A673 (cell line): ENCODE measurements at regions not wholly inside any gene's neighbourhood (a gene's known extent, or its start where the extent isn't known, plus 50 kb on each side); places are given as distances from the start of the nearest gene placed in this dataset.

Experiments used
- BruUV-seq: library from RNA; stranded (reverse); fragments of 400-500 nt; replicated peaks from 2 replicates; lab custom pipeline; 2021; lab: Mats Ljungman, UMichigan
- CTCF ChIA-PET: fragments of 300-600 bp; sonication (Branson Sonifier 250); formaldehyde crosslinking; loops from one replicate; lab custom pipeline; 2022; ENCODE audit warnings: antibody characterized with exemption; lab: Charles Lee
- POLR2A ChIA-PET: fragments of 300-600 bp; sonication (Branson Sonifier 250); formaldehyde crosslinking; loops from one replicate; lab custom pipeline; 2022; ENCODE audit warnings: antibody characterized with exemption; ENCODE audit not compliant: low non-redundant PET; lab: Charles Lee
- DNase-seq: peaks from one replicate; pipeline ENCODE4 v3.0.0-alpha.2; 2015; ENCODE audit warnings: low spot score
- H3K27ac ChIP-seq: fragments of 200-600 bp; sonication (generic); 2 replicates; pipeline ENCODE4 v1.5.1; 2016; ENCODE audit warnings: mixed run types, low read depth, mild to moderate bottlenecking, mixed read lengths, antibody characterized with exemption, low read length; ENCODE audit not compliant: poor library complexity, severe bottlenecking
- H3K27me3 ChIP-seq: fragments of 200-600 bp; sonication (generic); replicated peaks from 2 replicates; pipeline ENCODE4 v1.6.1; 2017; ENCODE audit warnings: mixed run types, low read depth, mild to moderate bottlenecking, mixed read lengths, antibody characterized with exemption, low read length; ENCODE audit not compliant: insufficient read depth, poor library complexity
- H3K36me3 ChIP-seq: fragments of 200-600 bp; sonication (generic); 2 replicates; pipeline ENCODE4 v1.6.1; 2016; ENCODE audit warnings: mixed run types, mild to moderate bottlenecking, mixed read lengths, antibody characterized with exemption, low read length; ENCODE audit not compliant: insufficient read depth, poor library complexity, severe bottlenecking
- H3K4me1 ChIP-seq: fragments of 200-600 bp; sonication (generic); 2 replicates; pipeline ENCODE4 v1.6.1; 2017; ENCODE audit warnings: mixed run types, mild to moderate bottlenecking, mixed read lengths, antibody characterized with exemption, low read length; ENCODE audit not compliant: insufficient read depth, poor library complexity, severe bottlenecking
- H3K4me3 ChIP-seq: fragments of 200-600 bp; sonication (generic); 2 replicates; pipeline ENCODE4 v1.5.1; 2016; ENCODE audit warnings: low read depth, mixed run types, mild to moderate bottlenecking, mixed read lengths, low read length; ENCODE audit not compliant: poor library complexity, severe bottlenecking
- H3K9me3 ChIP-seq: fragments of 200-600 bp; sonication (generic); 2 replicates; pipeline ENCODE4 v1.6.1; 2016; ENCODE audit warnings: mixed run types, low read depth, mild to moderate bottlenecking, mixed read lengths, antibody characterized with exemption, low read length; ENCODE audit not compliant: poor library complexity, severe bottlenecking
- EZH2 ChIP-seq: fragments of 200-600 bp; sonication (generic); IDR thresholded peaks from 2 replicates; pipeline ENCODE4 v1.6.1; 2017; ENCODE audit warnings: borderline replicate concordance, low read depth, mild to moderate bottlenecking, mixed read lengths, antibody characterized with exemption, low read length; ENCODE audit not compliant: poor library complexity, severe bottlenecking
- intact Hi-C: fragments of 100-400 bp; cut with micrococcal nuclease; formaldehyde crosslinking; loops from one replicate; pipeline ENCODE4 v1.10.0; 2022; ENCODE audit not compliant: unreplicated experiment
- TF ChIP-seq, protein P1 (sequence below): fragments of 300-800, 200-600 bp; sonication (generic); conservative IDR thresholded peaks from 2 replicates; pipeline ENCODE4 v1.5.1; 2017; ENCODE audit warnings: low read depth, mild to moderate bottlenecking, antibody characterized with exemption, low read length, moderate library complexity, mixed read lengths

GRCh38 chr12:67039995-67040860 is 228.9 kb upstream of the CAND1 start:
- CTCF ChIA-PET = no interaction called here
- Histone ChIP-seq H3K27ac (no peak overlapping the region), H3K4me3 (no peak overlapping the region), H3K9me3 (no peaks in the 10 kb centered on the region), H3K4me1 (no peaks in the 10 kb centered on the region), H3K27me3 (no peaks in the 10 kb centered on the region), H3K36me3 (no peaks in the 10 kb centered on the region)
- no peak for DNase-seq
- BruUV-seq = no TSS peak
- TF ChIP-seq, protein P1, sequence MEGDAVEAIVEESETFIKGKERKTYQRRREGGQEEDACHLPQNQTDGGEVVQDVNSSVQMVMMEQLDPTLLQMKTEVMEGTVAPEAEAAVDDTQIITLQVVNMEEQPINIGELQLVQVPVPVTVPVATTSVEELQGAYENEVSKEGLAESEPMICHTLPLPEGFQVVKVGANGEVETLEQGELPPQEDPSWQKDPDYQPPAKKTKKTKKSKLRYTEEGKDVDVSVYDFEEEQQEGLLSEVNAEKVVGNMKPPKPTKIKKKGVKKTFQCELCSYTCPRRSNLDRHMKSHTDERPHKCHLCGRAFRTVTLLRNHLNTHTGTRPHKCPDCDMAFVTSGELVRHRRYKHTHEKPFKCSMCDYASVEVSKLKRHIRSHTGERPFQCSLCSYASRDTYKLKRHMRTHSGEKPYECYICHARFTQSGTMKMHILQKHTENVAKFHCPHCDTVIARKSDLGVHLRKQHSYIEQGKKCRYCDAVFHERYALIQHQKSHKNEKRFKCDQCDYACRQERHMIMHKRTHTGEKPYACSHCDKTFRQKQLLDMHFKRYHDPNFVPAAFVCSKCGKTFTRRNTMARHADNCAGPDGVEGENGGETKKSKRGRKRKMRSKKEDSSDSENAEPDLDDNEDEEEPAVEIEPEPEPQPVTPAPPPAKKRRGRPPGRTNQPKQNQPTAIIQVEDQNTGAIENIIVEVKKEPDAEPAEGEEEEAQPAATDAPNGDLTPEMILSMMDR = no peak
- no peak for TF ChIP-seq EZH2
- intact Hi-C loops = no loop called here
- POLR2A ChIA-PET = no interaction called here

DNA sequence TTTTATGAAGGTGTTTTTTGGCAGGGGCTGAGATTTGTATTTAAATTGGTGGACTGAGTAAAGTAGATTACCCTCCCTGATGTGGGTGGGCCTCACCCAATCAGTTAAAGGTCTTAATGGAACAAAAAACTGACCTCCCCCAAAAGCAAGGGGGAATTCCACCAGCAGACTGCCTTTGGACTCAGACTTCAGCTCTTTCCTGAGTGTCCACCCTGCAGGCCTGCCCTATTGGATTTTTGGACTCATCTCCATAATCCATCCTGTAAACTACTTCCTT is 228.4 kb upstream of the CAND1 start:
- Histone ChIP-seq H3K36me3 (no peaks in the 10 kb centered on the region), H3K4me1 (no peaks in the 10 kb centered on the region), H3K9me3 (no peaks in the 10 kb centered on the region), H3K27me3 (no peaks in the 10 kb centered on the region), H3K4me3 (no peak overlapping the region), H3K27ac (no peak overlapping the region)
- TF ChIP-seq EZH2 = no peak
- TF ChIP-seq, protein P1 = no peak
- intact Hi-C loops = no loop called here
- POLR2A ChIA-PET = no interaction called here
- CTCF ChIA-PET = no interaction called here
- BruUV-seq = no TSS peak
- no peak for DNase-seq

DNA sequence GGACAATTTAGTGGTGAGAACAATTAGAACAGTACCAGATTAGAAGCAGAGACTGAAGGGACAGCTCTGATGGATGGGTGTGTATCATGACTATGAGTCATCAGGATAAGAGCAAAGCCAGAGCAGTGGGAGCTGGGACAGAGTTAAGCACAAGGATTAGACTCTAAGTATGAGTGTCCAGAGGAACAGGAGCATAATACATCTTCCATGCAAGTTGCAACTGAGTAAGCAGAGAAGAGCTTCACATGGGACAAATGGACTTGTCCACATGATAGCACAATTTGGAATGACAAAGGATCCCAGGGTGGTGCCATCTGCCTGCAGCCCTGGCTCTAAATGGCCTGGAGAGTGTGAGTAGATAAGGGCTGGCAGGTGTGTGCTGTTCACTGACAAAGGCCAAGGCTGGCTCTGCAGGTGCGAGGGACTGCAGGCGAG is 226.4 kb upstream of the CAND1 start:
- Histone ChIP-seq H3K9me3 (no peaks in the 10 kb centered on the region), H3K4me1 (no peaks in the 10 kb centered on the region), H3K4me3 (no peak overlapping the region), H3K27me3 (no peaks in the 10 kb centered on the region), H3K36me3 (no peaks in the 10 kb centered on the region), H3K27ac (no peak overlapping the region)
- CTCF ChIA-PET = no interaction called here
- peak; percentile 5 for DNase-seq
- BruUV-seq = no TSS peak
- intact Hi-C loops = no loop called here
- POLR2A ChIA-PET = interaction anchor here (0.6 kb wide), 1 partner anchor 317 kb away, joined by 4 read pairs; no protein-coding TSS in a partner anchor
- TF ChIP-seq, protein P1 = no peak
- no peak for TF ChIP-seq EZH2
